Caco-2 (cell line): ENCODE measurements at regions not wholly inside any gene's neighbourhood (a gene's known extent, or its start where the extent isn't known, plus 50 kb on each side); places are given as distances from the start of the nearest gene placed in this dataset.

ENCODE experiments used
- BruUV-seq: library from RNA; stranded (reverse); fragments of 400-500 nt; replicated peaks from 2 replicates; lab custom pipeline; 2021; lab: Mats Ljungman, UMichigan
- CTCF ChIA-PET: fragments of 300-600 bp; sonication (Branson Sonifier 250); formaldehyde crosslinking; loops from one replicate; lab custom pipeline; 2022; ENCODE audit warnings: antibody characterized with exemption; lab: Charles Lee
- POLR2A ChIA-PET: fragments of 300-600 bp; sonication (Branson Sonifier 250); formaldehyde crosslinking; loops from one replicate; lab custom pipeline; 2022; ENCODE audit warnings: antibody characterized with exemption; lab: Charles Lee
- DNase-seq, 2 experiments: peaks; one replicate each; pipeline versions ENCODE4 v3.0.0 to v3.0.0-alpha.2; 2020 to 2022
- H3K27me3 ChIP-seq: replicated peaks from 2 replicates; pipeline ENCODE4 v1.6.0; 2011; ENCODE audit warnings: low read length; ENCODE audit not compliant: control insufficient read depth, insufficient read depth
- H3K36me3 ChIP-seq: 2 replicates; pipeline ENCODE4 v1.5.1; 2011; ENCODE audit warnings: low read length; ENCODE audit not compliant: control insufficient read depth, insufficient read depth
- H3K4me1 ChIP-seq: fragments of 250-450 bp; sonication (Bioruptor Pico); 2 replicates; pipeline ENCODE4 v1.5.1; 2020; ENCODE audit warnings: mild to moderate bottlenecking
- H3K4me3 ChIP-seq: 2 replicates; pipeline ENCODE4 v1.5.1; 2011; ENCODE audit warnings: low read depth, mild to moderate bottlenecking, control low read depth, low read length
- H3K9me3 ChIP-seq: fragments of 250-450 bp; sonication (Bioruptor Pico); 2 replicates; pipeline ENCODE4 v1.5.1; 2020; ENCODE audit warnings: mild to moderate bottlenecking, moderate library complexity
- H3K27ac Mint-ChIP-seq: one replicate; pipeline ENCODE4 v1.8.0; 2022; ENCODE audit warnings: mixed read lengths; ENCODE audit not compliant: unreplicated experiment
- H3K27me3 Mint-ChIP-seq: one replicate; pipeline ENCODE4 v1.8.0; 2022; ENCODE audit warnings: mixed read lengths; ENCODE audit not compliant: insufficient read depth, unreplicated experiment
- H3K36me3 Mint-ChIP-seq: one replicate; pipeline ENCODE4 v1.8.0; 2022; ENCODE audit warnings: mild to moderate bottlenecking, mixed read lengths; ENCODE audit not compliant: insufficient read depth, unreplicated experiment
- H3K4me1 Mint-ChIP-seq: one replicate; pipeline ENCODE4 v1.8.0; 2022; ENCODE audit warnings: low read depth, mixed read lengths; ENCODE audit not compliant: unreplicated experiment
- H3K4me3 Mint-ChIP-seq: one replicate; pipeline ENCODE4 v1.8.0; 2022; ENCODE audit warnings: mild to moderate bottlenecking, moderate library complexity, mixed read lengths; ENCODE audit not compliant: unreplicated experiment
- H3K9me3 Mint-ChIP-seq: one replicate; pipeline ENCODE4 v1.8.0; 2022; ENCODE audit warnings: mixed read lengths; ENCODE audit not compliant: unreplicated experiment
- CTCF ChIP-seq, 2 experiments: fragments of 200-600 bp in 1 of 2; IDR thresholded peaks; 1 replicate in 1 of 2; 2 replicates in 1 of 2; pipeline versions ENCODE4 v1.5.1 to v1.8.0; 2011 to 2022; ENCODE audit warnings: antibody characterized with exemption in 1 of 2, control low read depth in 1 of 2, inconsistent platforms in 1 of 2, low read depth in 1 of 2, low read length in 1 of 2, mild to moderate bottlenecking in 1 of 2, moderate library complexity in 1 of 2; ENCODE audit not compliant: insufficient read depth in 1 of 2, severe bottlenecking in 1 of 2, unreplicated experiment in 1 of 2
- intact Hi-C: fragments of 100-400 bp; cut with micrococcal nuclease; formaldehyde crosslinking; loops from one replicate; pipeline ENCODE4 v1.10.0; 2022; ENCODE audit not compliant: unreplicated experiment

GRCh38 chr4:125808022-125808421 lies 493.3 kb downstream of the FAT4 start:
- Histone ChIP-seq H3K27me3 (no peaks in the 10 kb centered on the region), H3K4me1 (no peaks in the 10 kb centered on the region), H3K4me3 (no peak overlapping the region), H3K9me3 (no peaks in the 10 kb centered on the region), H3K36me3 (no peaks in the 10 kb centered on the region)
- Mint-ChIP-seq H3K4me3 (no peak overlapping the region), H3K9me3 (no peaks in the 10 kb centered on the region), H3K27me3 (no peaks in the 10 kb centered on the region), H3K4me1 (no peaks in the 10 kb centered on the region), H3K27ac (no peak overlapping the region), H3K36me3 (no peaks in the 10 kb centered on the region)
- no TSS peak for BruUV-seq
- CTCF ChIA-PET: no interaction called here
- no peak for DNase-seq
- no peak for TF ChIP-seq CTCF (IDR thresholded peaks at IDR 0.05; ENCODE audit: insufficient read depth in 1 of 2, low read depth in 1 of 2, low read length in 1 of 2, severe bottlenecking in 1 of 2, unreplicated experiment in 1 of 2)
- intact Hi-C loops: no loop called here
- POLR2A ChIA-PET: no interaction called here

- Mint-ChIP-seq H3K27me3 (no peaks in the 10 kb centered on the region), H3K9me3 (no peaks in the 10 kb centered on the region), H3K4me3 (no peak overlapping the region), H3K27ac (no peak overlapping the region), H3K4me1 (no peaks in the 10 kb centered on the region), H3K36me3 (no peaks in the 10 kb centered on the region)
- Histone ChIP-seq H3K4me3 (no peak overlapping the region), H3K27me3 (no peaks in the 10 kb centered on the region), H3K4me1 (no peaks in the 10 kb centered on the region), H3K9me3 (no peaks in the 10 kb centered on the region), H3K36me3 (no peaks in the 10 kb centered on the region)
- intact Hi-C loops: no loop called here
- ChIA-PET CTCF (no interaction called here), POLR2A (no interaction called here)
- no TSS peak for BruUV-seq
- TF ChIP-seq CTCF (IDR thresholded peaks at IDR 0.05; ENCODE audit: insufficient read depth in 1 of 2, low read depth in 1 of 2, low read length in 1 of 2, severe bottlenecking in 1 of 2, unreplicated experiment in 1 of 2): no peak
- no peak for DNase-seq
Observed at GRCh38 chr4:125808570-125808969, 493.8 kb downstream of the FAT4 start.

GRCh38 chr4:125811892-125812291 lies 497.1 kb downstream of the FAT4 start:
- no peak for TF ChIP-seq CTCF (IDR thresholded peaks at IDR 0.05; ENCODE audit: insufficient read depth in 1 of 2, low read depth in 1 of 2, low read length in 1 of 2, severe bottlenecking in 1 of 2, unreplicated experiment in 1 of 2)
- no peaks in the 10 kb centered on the region for H3K4me1 Mint-ChIP-seq
- DNase-seq: no peak
- intact Hi-C loops: no loop called here
- Histone ChIP-seq H3K36me3 (no peaks in the 10 kb centered on the region), H3K4me1 (no peaks in the 10 kb centered on the region), H3K9me3 (no peaks in the 10 kb centered on the region), H3K27me3 (no peaks in the 10 kb centered on the region), H3K4me3 (no peak overlapping the region)
- H3K9me3 Mint-ChIP-seq: no peaks in the 10 kb centered on the region
- H3K36me3 Mint-ChIP-seq: no peaks in the 10 kb centered on the region
- no peak overlapping the region for H3K27ac Mint-ChIP-seq
- BruUV-seq: no TSS peak
- ChIA-PET CTCF (no interaction called here), POLR2A (no interaction called here)
- H3K27me3 Mint-ChIP-seq: no peaks in the 10 kb centered on the region
- no peak overlapping the region for H3K4me3 Mint-ChIP-seq
